Right lobe of liver (tissue), 6 donors: ENCODE measurements at regions not wholly inside any gene's neighbourhood (a gene's known extent, or its start where the extent isn't known, plus 50 kb on each side); places are given as distances from the start of the nearest gene placed in this dataset.

ENCODE experiments used
- ATAC-seq, 4 donors: fragments of 200-7000 bp; cut with Tn5 transposase; one replicate each; pipeline ENCODE4 v1.9.1; 2020; ENCODE audit warnings: mild to moderate bottlenecking in 4 of 4, moderate library complexity in 4 of 4
- DNase-seq, 3 donors: peaks; one replicate each; pipeline ENCODE4 v3.0.0-alpha.2; 2020
- H3K27ac ChIP-seq, 3 donors: fragments of 200-600 bp; one replicate each; pipeline ENCODE4 v1.8.0; 2022
- H3K27me3 ChIP-seq, 2 donors: fragments of 200-600 bp; one replicate each; pipeline ENCODE4 v1.8.0; 2022
- H3K36me3 ChIP-seq, 4 donors: fragments of 200-600 bp; sonication (generic) in 1 of 4; one replicate each; pipeline versions ENCODE4 v1.5.1 to v1.8.0; 2017 to 2022; ENCODE audit warnings: control low read depth in 1 of 4
- H3K4me1 ChIP-seq, 4 donors: fragments of 200-600 bp; sonication (generic) in 1 of 4; one replicate each; pipeline versions ENCODE4 v1.5.1 to v1.8.0; 2017 to 2022; ENCODE audit warnings: control low read depth in 1 of 4
- H3K4me3 ChIP-seq, 3 donors: fragments of 200-600 bp; one replicate each; pipeline ENCODE4 v1.8.0; 2022
- H3K9me3 ChIP-seq, 4 donors: fragments of 200-600 bp; sonication (generic) in 1 of 4; one replicate each; pipeline versions ENCODE4 v1.5.1 to v1.8.0; 2017 to 2022; ENCODE audit warnings: control low read depth in 1 of 4
- POLR2A ChIP-seq: fragments of 450-650 bp; IDR thresholded peaks from one replicate; pipeline ENCODE4 v1.6.1; 2017; ENCODE audit warnings: antibody characterized with exemption, mild to moderate bottlenecking
- whole genome bisulfite sequencing: methylation state at CpG from one replicate; pipeline ENCODE4 v1.1.6; 2018; ENCODE audit warnings: low coverage, low lambda C conversion rate; ENCODE audit not compliant: insufficient coverage; ENCODE audit errors: missing lambda C conversion rate; 5-methylcytosine and 5-hydroxymethylcytosine counted together
- intact Hi-C, 2 donors: fragments of 100-400 bp; cut with DNase I; formaldehyde crosslinking; loops; one replicate each; pipeline versions ENCODE4 v1.11.2 to v1.14.1; 2022
- TF ChIP-seq, protein P1 (sequence below), 4 donors: fragments of 200-600 bp in 3 of 4; fragments of 450-650 bp in 1 of 4; IDR thresholded peaks; one replicate each; pipeline versions ENCODE4 v1.5.1 to v1.8.0; 2016 to 2022; ENCODE audit warnings: antibody characterized with exemption in 4 of 4, mild to moderate bottlenecking in 2 of 4
- donor health status: DM: no; HTN: yes; CAD: no.
- donor health status: DM: no; HTN: no; CAD: no.
- donor health status: DM: no; HTN: no; CAD: no.
- donor health status: DM: no; HTN: yes; CAD: no.
- donor health status: DM: no; HTN: yes; CAD: no.

- TF ChIP-seq POLR2A: no peak
- TF ChIP-seq, protein P1, sequence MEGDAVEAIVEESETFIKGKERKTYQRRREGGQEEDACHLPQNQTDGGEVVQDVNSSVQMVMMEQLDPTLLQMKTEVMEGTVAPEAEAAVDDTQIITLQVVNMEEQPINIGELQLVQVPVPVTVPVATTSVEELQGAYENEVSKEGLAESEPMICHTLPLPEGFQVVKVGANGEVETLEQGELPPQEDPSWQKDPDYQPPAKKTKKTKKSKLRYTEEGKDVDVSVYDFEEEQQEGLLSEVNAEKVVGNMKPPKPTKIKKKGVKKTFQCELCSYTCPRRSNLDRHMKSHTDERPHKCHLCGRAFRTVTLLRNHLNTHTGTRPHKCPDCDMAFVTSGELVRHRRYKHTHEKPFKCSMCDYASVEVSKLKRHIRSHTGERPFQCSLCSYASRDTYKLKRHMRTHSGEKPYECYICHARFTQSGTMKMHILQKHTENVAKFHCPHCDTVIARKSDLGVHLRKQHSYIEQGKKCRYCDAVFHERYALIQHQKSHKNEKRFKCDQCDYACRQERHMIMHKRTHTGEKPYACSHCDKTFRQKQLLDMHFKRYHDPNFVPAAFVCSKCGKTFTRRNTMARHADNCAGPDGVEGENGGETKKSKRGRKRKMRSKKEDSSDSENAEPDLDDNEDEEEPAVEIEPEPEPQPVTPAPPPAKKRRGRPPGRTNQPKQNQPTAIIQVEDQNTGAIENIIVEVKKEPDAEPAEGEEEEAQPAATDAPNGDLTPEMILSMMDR (IDR thresholded peaks at IDR 0.05): no peak
- ATAC-seq (no peak), DNase-seq (no peak)
- H3K9me3 ChIP-seq: no peaks in the 10 kb centered on the region
- intact Hi-C loops: no loop called here
- H3K27me3 ChIP-seq: no peaks in the 10 kb centered on the region
- H3K36me3 ChIP-seq: no peaks in the 10 kb centered on the region
- no peaks in the 10 kb centered on the region for H3K4me1 ChIP-seq
- H3K27ac ChIP-seq: no peak overlapping the region
- H3K4me3 ChIP-seq: no peak overlapping the region
- WGBS: 67% methylated on average over 1 of the region's 2 CpGs
Measured at GRCh38 chr13:22219709-22220108, 548.8 kb downstream of the FGF9 start.

GRCh38 chr13:22220151-22221135, 549.6 kb downstream of the FGF9 start:
- ATAC-seq: no peak
- TF ChIP-seq POLR2A: no peak
- TF ChIP-seq, protein P1 (IDR thresholded peaks at IDR 0.05): no peak
- intact Hi-C loops: no loop called here
- no peaks in the 10 kb centered on the region for H3K27me3 ChIP-seq
- H3K27ac ChIP-seq: no peak overlapping the region
- H3K36me3 ChIP-seq: no peaks in the 10 kb centered on the region
- no peak overlapping the region for H3K4me3 ChIP-seq
- DNase-seq: no peak
- WGBS: 66% methylated on average over 5 of the region's 17 CpGs
- H3K9me3 ChIP-seq: no peaks in the 10 kb centered on the region
- no peaks in the 10 kb centered on the region for H3K4me1 ChIP-seq

GRCh38 chr13:22223411-22223810, 552.5 kb downstream of the FGF9 start:
- WGBS: 48% methylated on average over 7 of the region's 8 CpGs
- no peaks in the 10 kb centered on the region for H3K36me3 ChIP-seq
- H3K9me3 ChIP-seq: no peaks in the 10 kb centered on the region
- ATAC-seq (no peak), DNase-seq (no peak)
- no peak for TF ChIP-seq POLR2A
- TF ChIP-seq, protein P1 (IDR thresholded peaks at IDR 0.05): no peak
- no peaks in the 10 kb centered on the region for H3K4me1 ChIP-seq
- H3K27ac ChIP-seq: no peak overlapping the region
- intact Hi-C loops: no loop called here
- H3K4me3 ChIP-seq: no peak overlapping the region
- no peaks in the 10 kb centered on the region for H3K27me3 ChIP-seq

GRCh38 chr13:22226086-22226485, 555.2 kb downstream of the FGF9 start:
- no peak overlapping the region for H3K27ac ChIP-seq
- no peaks in the 10 kb centered on the region for H3K9me3 ChIP-seq
- intact Hi-C loops: no loop called here
- H3K4me3 ChIP-seq: no peak overlapping the region
- H3K27me3 ChIP-seq: no peaks in the 10 kb centered on the region
- ATAC-seq (no peak), DNase-seq (no peak)
- TF ChIP-seq, protein P1 (IDR thresholded peaks at IDR 0.05): no peak
- no peak for TF ChIP-seq POLR2A
- H3K4me1 ChIP-seq: no peaks in the 10 kb centered on the region
- WGBS: 27% methylated on average over 4 of the region's 4 CpGs
- no peaks in the 10 kb centered on the region for H3K36me3 ChIP-seq
